AG04449 (cell line): ENCODE measurements at regions not wholly inside any gene's neighbourhood (a gene's known extent, or its start where the extent isn't known, plus 50 kb on each side); places are given as distances from the start of the nearest gene placed in this dataset.

Experiments
- CTCF ChIA-PET: fragments of 350-600 bp; formaldehyde crosslinking; extraction: SDS; loops from one replicate; lab custom pipeline; 2021; ENCODE audit warnings: antibody characterized with exemption; lab: Yijun Ruan, JAX
- POLR2A ChIA-PET: fragments of 400-600, 350-600 bp; formaldehyde crosslinking; extraction: SDS; loops from one replicate; lab custom pipeline; 2020; ENCODE audit warnings: antibody characterized with exemption, inconsistent platforms; lab: Yijun Ruan, JAX
- DNase-seq: peaks from one replicate; pipeline ENCODE4 v3.0.0-alpha.2; 2010; ENCODE audit warnings: low read depth, low spot score
- H3K4me3 ChIP-seq: 2 replicates; pipeline ENCODE4 v1.5.1; 2011; ENCODE audit warnings: low read depth, mild to moderate bottlenecking, control low read depth, low read length
- TF ChIP-seq, protein P1 (sequence below): IDR thresholded peaks from one replicate; pipeline ENCODE4 v1.5.1; 2011; ENCODE audit warnings: mild to moderate bottlenecking, moderate library complexity, low read length, control low read depth, inconsistent platforms; ENCODE audit not compliant: insufficient read depth; ENCODE audit errors: missing control alignments

DNA sequence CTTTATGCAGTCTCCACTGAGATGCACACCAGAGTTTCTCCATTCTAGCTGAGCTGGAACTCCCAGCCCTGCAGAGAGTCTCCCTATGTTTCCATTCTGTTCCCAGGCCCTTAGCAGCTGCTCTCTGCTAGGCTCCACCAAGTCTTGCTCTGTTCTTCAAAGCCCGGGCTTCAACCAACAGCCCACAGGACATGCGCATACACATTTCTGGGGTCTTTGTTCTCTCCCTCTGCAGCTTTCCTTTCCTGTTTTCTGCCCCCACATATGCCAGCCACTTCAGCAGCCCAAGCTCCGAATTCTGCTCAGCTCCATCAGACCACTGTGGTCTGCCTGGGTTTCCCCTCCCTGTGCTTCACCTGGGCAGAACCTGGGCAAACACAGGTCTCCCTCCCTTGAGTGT is 205.9 kb downstream of the CBLN1 start:
- no peak overlapping the region for H3K4me3 ChIP-seq
- no peak for DNase-seq
- TF ChIP-seq, protein P1, sequence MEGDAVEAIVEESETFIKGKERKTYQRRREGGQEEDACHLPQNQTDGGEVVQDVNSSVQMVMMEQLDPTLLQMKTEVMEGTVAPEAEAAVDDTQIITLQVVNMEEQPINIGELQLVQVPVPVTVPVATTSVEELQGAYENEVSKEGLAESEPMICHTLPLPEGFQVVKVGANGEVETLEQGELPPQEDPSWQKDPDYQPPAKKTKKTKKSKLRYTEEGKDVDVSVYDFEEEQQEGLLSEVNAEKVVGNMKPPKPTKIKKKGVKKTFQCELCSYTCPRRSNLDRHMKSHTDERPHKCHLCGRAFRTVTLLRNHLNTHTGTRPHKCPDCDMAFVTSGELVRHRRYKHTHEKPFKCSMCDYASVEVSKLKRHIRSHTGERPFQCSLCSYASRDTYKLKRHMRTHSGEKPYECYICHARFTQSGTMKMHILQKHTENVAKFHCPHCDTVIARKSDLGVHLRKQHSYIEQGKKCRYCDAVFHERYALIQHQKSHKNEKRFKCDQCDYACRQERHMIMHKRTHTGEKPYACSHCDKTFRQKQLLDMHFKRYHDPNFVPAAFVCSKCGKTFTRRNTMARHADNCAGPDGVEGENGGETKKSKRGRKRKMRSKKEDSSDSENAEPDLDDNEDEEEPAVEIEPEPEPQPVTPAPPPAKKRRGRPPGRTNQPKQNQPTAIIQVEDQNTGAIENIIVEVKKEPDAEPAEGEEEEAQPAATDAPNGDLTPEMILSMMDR = no peak
- ChIA-PET CTCF (no interaction called here), POLR2A (no interaction called here)

DNA sequence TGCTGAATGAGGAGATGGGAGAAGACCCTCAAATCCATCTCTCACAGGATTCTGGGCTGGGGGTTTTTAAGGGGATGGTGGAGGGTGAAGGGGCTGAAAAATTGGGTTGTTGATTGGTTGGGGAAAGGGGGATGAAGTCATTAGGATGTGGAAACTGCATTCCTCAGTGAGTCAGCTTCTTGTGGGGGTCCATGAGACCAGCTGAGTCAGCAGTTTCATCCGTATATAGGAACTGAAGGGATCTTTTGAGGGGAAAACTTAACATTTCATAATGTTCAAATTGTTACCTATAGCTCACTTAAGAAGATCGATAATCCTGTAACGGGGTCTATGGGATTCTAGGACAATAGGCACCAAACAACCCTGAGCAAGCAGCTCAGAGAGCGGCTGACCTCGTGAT is 213.4 kb downstream of the CBLN1 start:
- no peak overlapping the region for H3K4me3 ChIP-seq
- no peak for DNase-seq
- CTCF ChIA-PET = no interaction called here
- POLR2A ChIA-PET = no interaction called here
- TF ChIP-seq, protein P1 = no peak

DNA sequence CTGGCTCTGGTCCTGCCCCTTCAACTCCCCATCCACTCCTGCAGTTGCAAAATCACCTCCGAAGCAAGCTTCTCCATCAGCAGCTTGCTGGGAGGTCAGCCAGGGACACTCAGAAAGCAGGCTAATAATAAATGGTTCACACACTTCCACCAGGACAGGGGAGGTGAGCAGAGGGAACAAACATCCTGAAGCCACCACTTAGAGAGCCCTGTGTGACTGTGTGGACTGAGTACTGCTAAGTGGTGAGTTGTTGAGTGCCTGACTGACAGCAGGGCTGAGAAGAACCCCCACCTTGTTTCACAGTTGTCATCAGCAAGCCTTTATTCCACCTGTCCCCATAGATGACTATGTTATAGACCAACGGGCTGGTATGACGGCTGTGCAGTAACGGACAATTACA is 213.9 kb downstream of the CBLN1 start:
- CTCF ChIA-PET = no interaction called here
- DNase-seq = no peak
- POLR2A ChIA-PET = no interaction called here
- TF ChIP-seq, protein P1 = no peak
- H3K4me3 ChIP-seq = no peak overlapping the region

DNA sequence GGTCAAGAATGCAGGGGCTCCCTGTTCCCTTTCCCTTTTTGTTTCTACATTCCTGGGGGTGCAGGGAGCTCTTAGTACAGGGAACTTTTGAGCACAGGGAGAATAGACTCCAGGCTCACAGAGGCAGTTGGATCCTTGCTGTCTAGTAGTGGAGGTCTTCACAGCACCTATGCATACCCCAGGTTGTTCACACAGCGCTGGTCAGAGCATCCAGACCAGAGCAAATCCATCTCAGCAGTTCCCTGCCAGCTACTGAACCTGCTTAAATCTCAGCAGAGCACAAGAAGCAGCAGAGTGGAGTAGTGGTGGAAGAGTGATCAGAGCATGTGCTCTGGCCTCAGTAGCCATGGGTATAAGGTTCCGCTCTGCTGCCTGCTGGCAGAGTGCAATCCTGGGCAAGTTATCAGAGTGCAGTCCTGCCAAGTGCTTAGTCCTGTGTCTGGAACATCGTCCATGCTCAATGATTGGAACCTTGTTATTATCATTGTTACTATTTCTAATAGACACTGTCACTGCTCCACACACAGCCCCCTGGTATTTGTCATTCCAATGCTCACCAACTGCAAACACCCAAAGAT is 220.4 kb downstream of the CBLN1 start:
- ChIA-PET POLR2A (no interaction called here), CTCF (no interaction called here)
- TF ChIP-seq, protein P1 = no peak
- DNase-seq = no peak
- H3K4me3 ChIP-seq = no peak overlapping the region

GRCh38 chr16:49060728-49061127 is 220.9 kb downstream of the CBLN1 start:
- TF ChIP-seq, protein P1 = no peak
- H3K4me3 ChIP-seq = no peak overlapping the region
- ChIA-PET CTCF (no interaction called here), POLR2A (no interaction called here)
- no peak for DNase-seq

- ChIA-PET CTCF (no interaction called here), POLR2A (no interaction called here)
- H3K4me3 ChIP-seq = no peak overlapping the region
- DNase-seq = no peak
- TF ChIP-seq, protein P1 = no peak
These were observed 223.3 kb downstream of the CBLN1 start for GRCh38 chr16:49058382-49058781.
